ENCODE measurements at regions not wholly inside any gene's neighbourhood (a gene's known extent, or its start where the extent isn't known, plus 50 kb on each side); places are given as distances from the start of the nearest gene placed in this dataset.

GRCh38 chr2:16330982-16331381 is 334.7 kb downstream of the CYRIA start:
- H3K27me3 ChIP-seq (replicated peaks) = no peaks in the 10 kb centered on the region
- no peak for DNase-seq
- in situ Hi-C loops (cut with HindIII; ENCODE audit: low pct_ligation_motif_present, low sequenced_read_pairs) = no loop called here
- H3K27ac ChIP-seq = no peak overlapping the region
- no peaks in the 10 kb centered on the region for H3K36me3 ChIP-seq (replicated peaks)
- H3K4me3 ChIP-seq (ENCODE audit: low read depth, low read length) = no peak overlapping the region
- TF ChIP-seq CTCF (IDR thresholded peaks at IDR 0.05; ENCODE audit: low read depth, low read length, missing control alignments) = no peak

- in situ Hi-C loops (cut with HindIII; ENCODE audit: low pct_ligation_motif_present, low sequenced_read_pairs) = no loop called here
- TF ChIP-seq CTCF (IDR thresholded peaks at IDR 0.05; ENCODE audit: low read depth, low read length, missing control alignments) = no peak
- DNase-seq = no peak
- H3K4me3 ChIP-seq (ENCODE audit: low read depth, low read length) = no peak overlapping the region
- H3K36me3 ChIP-seq (replicated peaks) = no peaks in the 10 kb centered on the region
- H3K27me3 ChIP-seq (replicated peaks) = no peaks in the 10 kb centered on the region
- H3K27ac ChIP-seq = no peak overlapping the region
Measured at GRCh38 chr2:16330571-16330970, 335.1 kb downstream of the CYRIA start.

GRCh38 chr2:16330012-16330411 is 335.6 kb downstream of the CYRIA start:
- H3K4me3 ChIP-seq (ENCODE audit: low read depth, low read length) = no peak overlapping the region
- no peaks in the 10 kb centered on the region for H3K27me3 ChIP-seq (replicated peaks)
- H3K27ac ChIP-seq = no peak overlapping the region
- DNase-seq = no peak
- TF ChIP-seq CTCF (IDR thresholded peaks at IDR 0.05; ENCODE audit: low read depth, low read length, missing control alignments) = no peak
- no peaks in the 10 kb centered on the region for H3K36me3 ChIP-seq (replicated peaks)
- in situ Hi-C loops (cut with HindIII; ENCODE audit: low pct_ligation_motif_present, low sequenced_read_pairs) = no loop called here

GRCh38 chr2:16329421-16329820 is 336.2 kb downstream of the CYRIA start:
- H3K36me3 ChIP-seq (replicated peaks) = no peaks in the 10 kb centered on the region
- no peak overlapping the region for H3K27ac ChIP-seq
- H3K4me3 ChIP-seq (ENCODE audit: low read depth, low read length) = no peak overlapping the region
- in situ Hi-C loops (cut with HindIII; ENCODE audit: low pct_ligation_motif_present, low sequenced_read_pairs) = no loop called here
- H3K27me3 ChIP-seq (replicated peaks) = no peaks in the 10 kb centered on the region
- no peak for TF ChIP-seq CTCF (IDR thresholded peaks at IDR 0.05; ENCODE audit: low read depth, low read length, missing control alignments)
- no peak for DNase-seq

GRCh38 chr2:16328521-16329190 is 337.0 kb downstream of the CYRIA start:
- Histone ChIP-seq H3K36me3 (replicated peaks) (no peaks in the 10 kb centered on the region), H3K27me3 (replicated peaks) (no peaks in the 10 kb centered on the region), H3K4me3 (ENCODE audit: low read depth, low read length) (no peak overlapping the region), H3K27ac (no peak overlapping the region)
- in situ Hi-C loops (cut with HindIII; ENCODE audit: low pct_ligation_motif_present, low sequenced_read_pairs) = no loop called here
- no peak for DNase-seq
- TF ChIP-seq CTCF (IDR thresholded peaks at IDR 0.05; ENCODE audit: low read depth, low read length, missing control alignments) = no peak

GRCh38 chr2:16327326-16327725 is 338.3 kb downstream of the CYRIA start:
- TF ChIP-seq CTCF (IDR thresholded peaks at IDR 0.05; ENCODE audit: low read depth, low read length, missing control alignments) = no peak
- H3K36me3 ChIP-seq (replicated peaks) = no peaks in the 10 kb centered on the region
- no peak overlapping the region for H3K4me3 ChIP-seq (ENCODE audit: low read depth, low read length)
- in situ Hi-C loops (cut with HindIII; ENCODE audit: low pct_ligation_motif_present, low sequenced_read_pairs) = no loop called here
- no peak overlapping the region for H3K27ac ChIP-seq
- H3K27me3 ChIP-seq (replicated peaks) = no peaks in the 10 kb centered on the region
- no peak for DNase-seq

Data from brain microvascular endothelial cell (primary cell).